ENCODE measurements at regions not wholly inside any gene's neighbourhood (a gene's known extent, or its start where the extent isn't known, plus 50 kb on each side); places are given as distances from the start of the nearest gene placed in this dataset.

DNA sequence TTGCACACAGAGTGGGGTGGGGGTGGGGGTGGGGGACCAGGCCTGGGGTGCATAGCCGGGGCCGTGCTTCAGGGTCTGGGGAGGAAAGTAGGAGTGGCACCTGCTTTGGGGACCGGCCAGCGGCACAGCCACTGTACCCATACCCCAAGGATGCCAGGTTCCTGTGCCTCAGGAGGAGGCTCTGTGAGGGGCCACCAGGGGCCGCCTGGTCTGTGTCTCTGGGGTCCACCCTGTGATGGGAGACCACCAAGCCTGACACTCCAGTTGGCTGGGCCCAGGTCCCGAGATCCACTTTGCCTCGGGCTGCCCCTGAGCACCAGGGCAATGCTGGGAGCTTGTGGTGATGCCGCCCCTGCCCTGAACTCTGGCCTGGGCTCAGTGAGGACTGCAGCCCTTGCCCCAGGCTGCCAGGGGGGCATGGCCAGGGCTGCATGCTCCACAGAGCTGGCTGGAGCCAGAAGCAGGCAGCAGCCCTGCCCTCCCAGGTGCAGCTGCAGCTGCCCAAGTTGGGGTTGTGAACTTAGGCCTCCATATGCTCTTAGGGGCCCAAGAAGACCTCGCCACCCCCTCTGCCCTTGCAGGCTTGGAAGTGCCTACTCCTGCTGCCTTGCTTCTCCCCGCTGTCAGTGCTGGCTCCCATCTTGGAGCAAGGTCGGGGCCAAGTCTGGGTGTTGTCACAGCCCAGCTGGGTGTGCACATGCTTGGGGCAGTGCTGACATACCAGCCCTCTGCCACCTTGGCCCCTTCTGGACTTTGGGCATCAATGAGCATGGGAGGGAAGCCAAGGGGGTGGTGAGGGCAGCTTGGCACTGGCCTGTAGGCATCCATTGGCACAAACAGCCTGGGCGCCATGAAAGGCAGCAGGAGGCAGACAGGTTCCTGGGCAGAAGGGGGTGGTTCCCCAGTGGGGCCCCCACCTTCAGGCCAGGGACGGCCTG is 123.3 kb upstream of the THY1 start:
- no peak for TF ChIP-seq SUZ12 (IDR thresholded peaks at IDR 0.05; ENCODE audit: extremely low read depth, insufficient read depth, insufficient read length)
- TF ChIP-seq ZNF274 (IDR thresholded peaks at IDR 0.05; ENCODE audit: low read depth, low read length) = no peak
- TF ChIP-seq YY1 (IDR thresholded peaks at IDR 0.05; ENCODE audit: insufficient read depth, insufficient read length) = no peak

GRCh38 chr11:119540370-119541125 is 117.6 kb upstream of the THY1 start:
- TF ChIP-seq SUZ12 (IDR thresholded peaks at IDR 0.05; ENCODE audit: extremely low read depth, insufficient read depth, insufficient read length) (no peak), YY1 (IDR thresholded peaks at IDR 0.05; ENCODE audit: insufficient read depth, insufficient read length) (no peak), ZNF274 (IDR thresholded peaks at IDR 0.05; ENCODE audit: low read depth, low read length) (no peak)
- DNase-seq (ENCODE audit: low read depth, low spot score) = no peak

More for the DNA sequence above, 123.3 kb upstream of the THY1 start:
- Histone ChIP-seq H3K36me3 (ENCODE audit: insufficient read depth, insufficient read length, low read length) (no peaks in the 10 kb centered on the region), H3K27me3 (ENCODE audit: insufficient read depth, insufficient read length) (no peaks in the 10 kb centered on the region), H3K4me3 (ENCODE audit: insufficient read length, low read depth) (no peak overlapping the region), H3K9ac (ENCODE audit: insufficient read length, low read depth) (no peak overlapping the region), H3K4me1 (ENCODE audit: insufficient read depth, insufficient read length) (no peaks in the 10 kb centered on the region), H3K9me3 (ENCODE audit: insufficient read depth, low read length) (peaks cover 27% of the 10 kb centered on the region; the same call in 1 of the 2 replicates)
- DNase-seq (ENCODE audit: low read depth, low spot score) = no peak

DNA sequence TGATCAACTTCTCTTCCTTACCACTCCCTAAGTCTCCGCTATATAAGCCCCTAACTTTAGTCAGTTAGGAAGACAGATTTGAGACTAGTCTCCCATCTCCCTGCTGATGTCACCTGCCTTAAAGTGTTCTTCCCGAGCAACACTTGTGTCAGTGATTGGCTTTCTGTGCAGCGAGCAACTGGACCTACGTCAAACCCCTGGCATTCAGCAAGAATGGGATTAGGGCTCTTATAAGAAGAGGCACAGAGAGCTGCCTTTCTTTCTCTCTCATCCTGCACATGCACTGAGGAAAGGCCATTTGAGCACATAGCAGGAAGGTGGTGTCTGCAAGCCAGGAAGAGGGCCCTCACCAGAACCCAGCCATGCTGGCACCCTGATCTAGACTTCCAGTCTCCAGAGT is 116.6 kb upstream of the THY1 start:
- no peaks in the 10 kb centered on the region for H3K27me3 ChIP-seq (ENCODE audit: insufficient read depth, insufficient read length)
- no peaks in the 10 kb centered on the region for H3K36me3 ChIP-seq (ENCODE audit: insufficient read depth, insufficient read length, low read length)
- TF ChIP-seq ZNF274 (IDR thresholded peaks at IDR 0.05; ENCODE audit: low read depth, low read length) = no peak
- TF ChIP-seq SUZ12 (IDR thresholded peaks at IDR 0.05; ENCODE audit: extremely low read depth, insufficient read depth, insufficient read length) = no peak
- no peak for TF ChIP-seq YY1 (IDR thresholded peaks at IDR 0.05; ENCODE audit: insufficient read depth, insufficient read length)
- no peak for DNase-seq (ENCODE audit: low read depth, low spot score)
- no peak overlapping the region for H3K4me3 ChIP-seq (ENCODE audit: insufficient read length, low read depth)
- H3K4me1 ChIP-seq (ENCODE audit: insufficient read depth, insufficient read length) = peaks cover 7% of the 10 kb centered on the region
- no peak overlapping the region for H3K9ac ChIP-seq (ENCODE audit: insufficient read length, low read depth)
- H3K9me3 ChIP-seq (ENCODE audit: insufficient read depth, low read length) = no peaks in the 10 kb centered on the region

More at GRCh38 chr11:119540370-119541125, 117.6 kb upstream of the THY1 start:
- no peak overlapping the region for H3K9ac ChIP-seq (ENCODE audit: insufficient read length, low read depth)
- H3K9me3 ChIP-seq (ENCODE audit: insufficient read depth, low read length) = no peaks in the 10 kb centered on the region
- peaks cover 7% of the 10 kb centered on the region for H3K4me1 ChIP-seq (ENCODE audit: insufficient read depth, insufficient read length)
- H3K27me3 ChIP-seq (ENCODE audit: insufficient read depth, insufficient read length) = no peaks in the 10 kb centered on the region
- H3K36me3 ChIP-seq (ENCODE audit: insufficient read depth, insufficient read length, low read length) = no peaks in the 10 kb centered on the region
- H3K4me3 ChIP-seq (ENCODE audit: insufficient read length, low read depth) = no peak overlapping the region

GRCh38 chr11:119538753-119539152 is 115.8 kb upstream of the THY1 start:
- no peaks in the 10 kb centered on the region for H3K36me3 ChIP-seq (ENCODE audit: insufficient read depth, insufficient read length, low read length)
- no peaks in the 10 kb centered on the region for H3K9me3 ChIP-seq (ENCODE audit: insufficient read depth, low read length)
- DNase-seq (ENCODE audit: low read depth, low spot score) = no peak
- H3K4me3 ChIP-seq (ENCODE audit: insufficient read length, low read depth) = no peak overlapping the region
- H3K27me3 ChIP-seq (ENCODE audit: insufficient read depth, insufficient read length) = no peaks in the 10 kb centered on the region
- peaks cover 7% of the 10 kb centered on the region for H3K4me1 ChIP-seq (ENCODE audit: insufficient read depth, insufficient read length)
- TF ChIP-seq ZNF274 (IDR thresholded peaks at IDR 0.05; ENCODE audit: low read depth, low read length) (no peak), SUZ12 (IDR thresholded peaks at IDR 0.05; ENCODE audit: extremely low read depth, insufficient read depth, insufficient read length) (no peak), YY1 (IDR thresholded peaks at IDR 0.05; ENCODE audit: insufficient read depth, insufficient read length) (no peak)
- no peak overlapping the region for H3K9ac ChIP-seq (ENCODE audit: insufficient read length, low read depth)

DNA sequence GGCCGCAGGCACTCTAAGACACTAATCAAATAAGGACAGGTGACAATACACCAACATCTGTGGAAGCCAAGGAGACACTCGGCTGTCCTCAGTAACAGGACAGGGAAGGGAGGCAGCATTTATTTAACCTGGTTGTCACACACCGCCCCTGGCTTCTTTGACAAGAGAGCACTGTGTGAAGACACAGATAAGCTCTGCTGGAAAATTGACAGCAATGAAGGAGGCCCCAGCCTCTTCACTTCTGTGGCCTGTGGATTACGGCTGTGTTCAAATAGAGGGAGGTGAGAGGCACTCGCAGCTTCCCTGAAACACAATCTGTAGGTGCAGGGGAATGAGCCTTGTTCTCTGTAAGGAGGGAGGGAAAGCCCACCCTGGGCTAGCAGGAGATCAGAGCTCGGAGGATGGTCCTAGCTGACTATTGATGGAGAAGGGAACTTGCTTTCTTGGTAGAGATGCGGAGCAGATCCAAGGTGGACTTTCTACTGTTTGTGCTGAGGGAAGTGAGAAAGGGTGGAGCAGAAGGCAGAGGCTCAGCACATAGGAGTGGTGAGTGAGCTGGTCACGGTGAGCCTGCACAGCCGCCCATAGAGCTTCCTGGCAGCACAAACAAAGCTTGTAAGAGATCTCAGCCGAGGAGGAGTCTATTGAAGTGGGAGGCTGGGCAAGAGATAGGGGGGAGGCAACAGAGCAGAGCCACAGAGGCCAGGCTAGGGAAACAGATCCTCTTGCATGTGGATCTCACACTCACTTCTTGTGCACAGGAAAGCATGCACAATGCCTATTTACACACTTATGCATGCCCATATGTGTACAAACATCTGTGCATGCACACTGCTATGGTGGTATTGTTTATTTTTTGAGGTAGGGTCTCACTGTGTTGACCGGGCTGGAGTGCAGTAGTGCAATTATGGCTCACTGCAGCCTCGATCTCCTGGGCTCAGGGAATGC is 114.6 kb upstream of the THY1 start:
- DNase-seq (ENCODE audit: low read depth, low spot score) = no peak
- Histone ChIP-seq H3K9ac (ENCODE audit: insufficient read length, low read depth) (no peak overlapping the region), H3K9me3 (ENCODE audit: insufficient read depth, low read length) (no peaks in the 10 kb centered on the region), H3K36me3 (ENCODE audit: insufficient read depth, insufficient read length, low read length) (no peaks in the 10 kb centered on the region), H3K4me3 (ENCODE audit: insufficient read length, low read depth) (no peak overlapping the region), H3K27me3 (ENCODE audit: insufficient read depth, insufficient read length) (no peaks in the 10 kb centered on the region), H3K4me1 (ENCODE audit: insufficient read depth, insufficient read length) (peaks cover 10% of the 10 kb centered on the region)
- TF ChIP-seq ZNF274 (IDR thresholded peaks at IDR 0.05; ENCODE audit: low read depth, low read length) = no peak
- TF ChIP-seq YY1 (IDR thresholded peaks at IDR 0.05; ENCODE audit: insufficient read depth, insufficient read length) = no peak
- no peak for TF ChIP-seq SUZ12 (IDR thresholded peaks at IDR 0.05; ENCODE audit: extremely low read depth, insufficient read depth, insufficient read length)

DNA sequence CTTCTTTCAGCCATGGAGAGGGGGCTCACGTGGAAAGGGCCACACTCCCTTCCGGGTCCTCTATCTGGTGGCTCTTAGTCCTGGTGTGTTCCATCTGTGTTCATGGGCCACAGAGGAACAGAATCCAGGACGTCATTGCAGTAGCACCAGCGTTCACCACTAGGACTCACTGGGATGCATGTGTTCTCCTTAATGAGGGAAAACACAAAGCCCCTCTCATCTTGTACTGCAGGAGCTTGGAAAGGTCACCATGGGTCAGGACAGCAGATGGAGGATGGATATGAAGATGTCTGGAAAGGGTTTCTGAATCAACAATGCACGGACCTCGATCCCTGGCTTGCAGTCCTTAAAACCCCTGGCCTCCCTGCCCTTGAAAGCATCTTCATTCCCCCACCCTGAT is 113.8 kb upstream of the THY1 start:
- Histone ChIP-seq H3K27me3 (ENCODE audit: insufficient read depth, insufficient read length) (peaks cover 4% of the 10 kb centered on the region), H3K9ac (ENCODE audit: insufficient read length, low read depth) (no peak overlapping the region), H3K4me3 (ENCODE audit: insufficient read length, low read depth) (no peak overlapping the region), H3K36me3 (ENCODE audit: insufficient read depth, insufficient read length, low read length) (no peaks in the 10 kb centered on the region), H3K9me3 (ENCODE audit: insufficient read depth, low read length) (no peaks in the 10 kb centered on the region), H3K4me1 (ENCODE audit: insufficient read depth, insufficient read length) (peaks cover 10% of the 10 kb centered on the region)
- DNase-seq (ENCODE audit: low read depth, low spot score) = no peak
- TF ChIP-seq SUZ12 (IDR thresholded peaks at IDR 0.05; ENCODE audit: extremely low read depth, insufficient read depth, insufficient read length) = no peak
- TF ChIP-seq ZNF274 (IDR thresholded peaks at IDR 0.05; ENCODE audit: low read depth, low read length) = no peak
- no peak for TF ChIP-seq YY1 (IDR thresholded peaks at IDR 0.05; ENCODE audit: insufficient read depth, insufficient read length)

All from NT2/D1 (cell line).